ENCODE measurements at regions not wholly inside any gene's neighbourhood (a gene's known extent, or its start where the extent isn't known, plus 50 kb on each side); places are given as distances from the start of the nearest gene placed in this dataset.

DNA sequence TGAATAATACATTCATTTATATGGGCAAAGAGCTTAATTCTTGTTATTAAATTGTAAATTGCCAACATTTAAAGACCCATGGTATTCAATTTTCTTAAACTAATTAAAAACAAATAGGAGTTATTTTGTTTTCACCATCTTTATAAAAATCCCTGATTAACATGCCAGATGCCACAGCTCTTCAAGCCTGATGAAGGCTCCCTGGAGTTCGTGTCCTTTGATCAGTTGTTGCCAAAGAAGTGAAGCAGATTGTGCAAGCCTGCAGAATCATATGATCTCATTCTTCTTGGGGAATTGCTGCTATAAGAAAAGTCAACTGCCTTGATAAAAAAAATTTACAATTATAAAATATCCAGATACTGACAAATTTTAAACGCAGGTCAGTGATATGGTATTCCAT lies 288.3 kb upstream of the PPFIA2 start:
- Histone ChIP-seq H3K9me3 (ENCODE audit: control insufficient read depth in 2 of 2, insufficient read depth in 1 of 2, low read depth in 1 of 2, low read length in 1 of 2) (no peaks in the 10 kb centered on the region), H3K4me1 (ENCODE audit: control insufficient read depth in 3 of 3, insufficient read depth in 2 of 3, low read depth in 1 of 3, low read length in 2 of 3) (no peaks in the 10 kb centered on the region), H3K27ac (ENCODE audit: low read depth in 1 of 3, low read length in 2 of 3) (no peak overlapping the region), H3K27me3 (ENCODE audit: control insufficient read depth in 3 of 3, insufficient read depth in 3 of 3, low read length in 3 of 3) (no peaks in the 10 kb centered on the region), H3K4me3 (ENCODE audit: low read depth in 1 of 3, low read length in 3 of 3) (no peak overlapping the region), H3K36me3 (ENCODE audit: control insufficient read depth in 3 of 3, insufficient read depth in 2 of 3, low read depth in 1 of 3, low read length in 3 of 3) (no peaks in the 10 kb centered on the region)
- FAIRE-seq (no peak), DNase-seq (peak in 1 of 2 donors; percentile 36)
- 20 to 61% (median 26%) methylated on average over 2 of the region's 2 CpGs for WGBS, 3 donors

GRCh38 chr12:82040987-82041743 lies 282.0 kb upstream of the PPFIA2 start:
- 49 to 60% (median 56%) methylated on average over 2 of the region's 2 CpGs for WGBS, 3 donors
- no peak for FAIRE-seq

GRCh38 chr12:82034769-82035168 lies 275.6 kb upstream of the PPFIA2 start:
- Histone ChIP-seq H3K4me1 (ENCODE audit: control insufficient read depth in 3 of 3, insufficient read depth in 2 of 3, low read depth in 1 of 3, low read length in 2 of 3) (no peaks in the 10 kb centered on the region), H3K27ac (ENCODE audit: low read depth in 1 of 3, low read length in 2 of 3) (no peak overlapping the region), H3K9me3 (ENCODE audit: control insufficient read depth in 2 of 2, insufficient read depth in 1 of 2, low read depth in 1 of 2, low read length in 1 of 2) (no peaks in the 10 kb centered on the region), H3K36me3 (ENCODE audit: control insufficient read depth in 3 of 3, insufficient read depth in 2 of 3, low read depth in 1 of 3, low read length in 3 of 3) (no peaks in the 10 kb centered on the region), H3K4me3 (ENCODE audit: low read depth in 1 of 3, low read length in 3 of 3) (no peak overlapping the region), H3K27me3 (ENCODE audit: control insufficient read depth in 3 of 3, insufficient read depth in 3 of 3, low read length in 3 of 3) (no peaks in the 10 kb centered on the region)
- DNase-seq (no peak), FAIRE-seq (no peak)

More at GRCh38 chr12:82040987-82041743, 282.0 kb upstream of the PPFIA2 start:
- H3K9me3 ChIP-seq (ENCODE audit: control insufficient read depth in 2 of 2, insufficient read depth in 1 of 2, low read depth in 1 of 2, low read length in 1 of 2): no peaks in the 10 kb centered on the region
- no peak for DNase-seq
- no peaks in the 10 kb centered on the region for H3K4me1 ChIP-seq (ENCODE audit: control insufficient read depth in 3 of 3, insufficient read depth in 2 of 3, low read depth in 1 of 3, low read length in 2 of 3)
- no peaks in the 10 kb centered on the region for H3K36me3 ChIP-seq (ENCODE audit: control insufficient read depth in 3 of 3, insufficient read depth in 2 of 3, low read depth in 1 of 3, low read length in 3 of 3)
- H3K27me3 ChIP-seq (ENCODE audit: control insufficient read depth in 3 of 3, insufficient read depth in 3 of 3, low read length in 3 of 3): no peaks in the 10 kb centered on the region
- no peak overlapping the region for H3K4me3 ChIP-seq (ENCODE audit: low read depth in 1 of 3, low read length in 3 of 3)
- H3K27ac ChIP-seq (ENCODE audit: low read depth in 1 of 3, low read length in 2 of 3): no peak overlapping the region

DNA sequence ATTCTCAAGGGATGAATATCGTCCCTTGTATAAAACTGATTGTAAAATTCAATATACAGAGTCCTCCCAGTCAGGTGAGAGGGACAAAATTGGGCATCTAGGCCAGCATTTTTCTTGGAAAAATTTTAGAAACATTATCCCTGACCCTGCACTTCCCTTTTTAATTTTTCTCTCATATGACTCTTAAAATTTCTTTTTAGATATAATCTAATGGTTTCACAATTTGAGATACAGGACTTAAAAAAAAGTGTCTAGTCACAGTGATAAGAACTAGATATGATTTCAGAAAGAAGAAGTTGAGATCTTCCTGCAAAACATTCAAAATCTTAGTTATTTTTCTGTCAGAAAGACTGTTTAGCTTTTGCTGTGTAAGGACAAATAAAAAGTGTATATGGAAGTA lies 270.8 kb upstream of the PPFIA2 start:
- no peak overlapping the region for H3K27ac ChIP-seq (ENCODE audit: low read depth in 1 of 3, low read length in 2 of 3)
- no peaks in the 10 kb centered on the region for H3K9me3 ChIP-seq (ENCODE audit: control insufficient read depth in 2 of 2, insufficient read depth in 1 of 2, low read depth in 1 of 2, low read length in 1 of 2)
- WGBS, 3 donors: 63 to 66% (median 63%) methylated on average over 1 of the region's 1 CpG
- no peak for FAIRE-seq
- H3K27me3 ChIP-seq (ENCODE audit: control insufficient read depth in 3 of 3, insufficient read depth in 3 of 3, low read length in 3 of 3): no peaks in the 10 kb centered on the region
- H3K4me3 ChIP-seq (ENCODE audit: low read depth in 1 of 3, low read length in 3 of 3): no peak overlapping the region
- no peaks in the 10 kb centered on the region for H3K4me1 ChIP-seq (ENCODE audit: control insufficient read depth in 3 of 3, insufficient read depth in 2 of 3, low read depth in 1 of 3, low read length in 2 of 3)
- no peaks in the 10 kb centered on the region for H3K36me3 ChIP-seq (ENCODE audit: control insufficient read depth in 3 of 3, insufficient read depth in 2 of 3, low read depth in 1 of 3, low read length in 3 of 3)
- no peak for DNase-seq

- H3K9me3 ChIP-seq (ENCODE audit: control insufficient read depth in 2 of 2, insufficient read depth in 1 of 2, low read depth in 1 of 2, low read length in 1 of 2): no peaks in the 10 kb centered on the region
- no peak overlapping the region for H3K27ac ChIP-seq (ENCODE audit: low read depth in 1 of 3, low read length in 2 of 3)
- no peak overlapping the region for H3K4me3 ChIP-seq (ENCODE audit: low read depth in 1 of 3, low read length in 3 of 3)
- no peak for FAIRE-seq
- 86 to 94% (median 89%) methylated on average over 1 of the region's 1 CpG for WGBS, 3 donors
- no peak for DNase-seq
- no peaks in the 10 kb centered on the region for H3K27me3 ChIP-seq (ENCODE audit: control insufficient read depth in 3 of 3, insufficient read depth in 3 of 3, low read length in 3 of 3)
- H3K4me1 ChIP-seq (ENCODE audit: control insufficient read depth in 3 of 3, insufficient read depth in 2 of 3, low read depth in 1 of 3, low read length in 2 of 3): no peaks in the 10 kb centered on the region
- H3K36me3 ChIP-seq (ENCODE audit: control insufficient read depth in 3 of 3, insufficient read depth in 2 of 3, low read depth in 1 of 3, low read length in 3 of 3): no peaks in the 10 kb centered on the region
These were observed 269.6 kb upstream of the PPFIA2 start for GRCh38 chr12:82028772-82029171.

GRCh38 chr12:82027612-82028011 lies 268.5 kb upstream of the PPFIA2 start:
- H3K4me3 ChIP-seq (ENCODE audit: low read depth in 1 of 3, low read length in 3 of 3): no peak overlapping the region
- 88 to 93% (median 88%) methylated on average over 1 of the region's 1 CpG for WGBS, 3 donors
- H3K27me3 ChIP-seq (ENCODE audit: control insufficient read depth in 3 of 3, insufficient read depth in 3 of 3, low read length in 3 of 3): no peaks in the 10 kb centered on the region
- DNase-seq (no peak), FAIRE-seq (no peak)
- no peaks in the 10 kb centered on the region for H3K4me1 ChIP-seq (ENCODE audit: control insufficient read depth in 3 of 3, insufficient read depth in 2 of 3, low read depth in 1 of 3, low read length in 2 of 3)
- no peaks in the 10 kb centered on the region for H3K9me3 ChIP-seq (ENCODE audit: control insufficient read depth in 2 of 2, insufficient read depth in 1 of 2, low read depth in 1 of 2, low read length in 1 of 2)
- H3K36me3 ChIP-seq (ENCODE audit: control insufficient read depth in 3 of 3, insufficient read depth in 2 of 3, low read depth in 1 of 3, low read length in 3 of 3): no peaks in the 10 kb centered on the region
- H3K27ac ChIP-seq (ENCODE audit: low read depth in 1 of 3, low read length in 2 of 3): no peak overlapping the region

- FAIRE-seq: no peak
- WGBS, 3 donors: 84 to 86% (median 85%) methylated on average over 7 of the region's 7 CpGs
- H3K4me1 ChIP-seq (ENCODE audit: control insufficient read depth in 3 of 3, insufficient read depth in 2 of 3, low read depth in 1 of 3, low read length in 2 of 3): no peaks in the 10 kb centered on the region
- no peak overlapping the region for H3K27ac ChIP-seq (ENCODE audit: low read depth in 1 of 3, low read length in 2 of 3)
- DNase-seq: no peak
- H3K36me3 ChIP-seq (ENCODE audit: control insufficient read depth in 3 of 3, insufficient read depth in 2 of 3, low read depth in 1 of 3, low read length in 3 of 3): no peaks in the 10 kb centered on the region
- H3K27me3 ChIP-seq (ENCODE audit: control insufficient read depth in 3 of 3, insufficient read depth in 3 of 3, low read length in 3 of 3): no peaks in the 10 kb centered on the region
- H3K4me3 ChIP-seq (ENCODE audit: low read depth in 1 of 3, low read length in 3 of 3): no peak overlapping the region
- H3K9me3 ChIP-seq (ENCODE audit: control insufficient read depth in 2 of 2, insufficient read depth in 1 of 2, low read depth in 1 of 2, low read length in 1 of 2): no peaks in the 10 kb centered on the region
These were observed 266.3 kb upstream of the PPFIA2 start for GRCh38 chr12:82025462-82025861.

GRCh38 chr12:82019533-82019932 lies 260.4 kb upstream of the PPFIA2 start:
- peaks cover 0 to 20% of the 10 kb centered on the region in 2 donors for H3K9me3 ChIP-seq (ENCODE audit: control insufficient read depth in 2 of 2, insufficient read depth in 1 of 2, low read depth in 1 of 2, low read length in 1 of 2)
- no peaks in the 10 kb centered on the region for H3K27me3 ChIP-seq (ENCODE audit: control insufficient read depth in 3 of 3, insufficient read depth in 3 of 3, low read length in 3 of 3)
- peaks cover 0 to 8% (median 0%) of the 10 kb centered on the region in 3 donors for H3K4me1 ChIP-seq (ENCODE audit: control insufficient read depth in 3 of 3, insufficient read depth in 2 of 3, low read depth in 1 of 3, low read length in 2 of 3)
- peak in 1 of 2 donors; percentile 9 for DNase-seq
- no peak overlapping the region for H3K4me3 ChIP-seq (ENCODE audit: low read depth in 1 of 3, low read length in 3 of 3)
- H3K27ac ChIP-seq (ENCODE audit: low read depth in 1 of 3, low read length in 2 of 3): no peak overlapping the region
- no peaks in the 10 kb centered on the region for H3K36me3 ChIP-seq (ENCODE audit: control insufficient read depth in 3 of 3, insufficient read depth in 2 of 3, low read depth in 1 of 3, low read length in 3 of 3)
- FAIRE-seq: no peak

Data from small intestine (tissue), 7 donors.